Ammon's horn (tissue), 1 donor: ENCODE measurements at regions not wholly inside any gene's neighbourhood (a gene's known extent, or its start where the extent isn't known, plus 50 kb on each side); places are given as distances from the start of the nearest gene placed in this dataset.

Experiments used
- DNase-seq: peaks from one replicate; pipeline ENCODE4 v3.0.0-alpha.2; 2016; ENCODE audit warnings: low spot score

GRCh38 chr13:80666782-80667552 lies 326.0 kb upstream of the SPRY2 start:
- DNase-seq, result no peak

DNA sequence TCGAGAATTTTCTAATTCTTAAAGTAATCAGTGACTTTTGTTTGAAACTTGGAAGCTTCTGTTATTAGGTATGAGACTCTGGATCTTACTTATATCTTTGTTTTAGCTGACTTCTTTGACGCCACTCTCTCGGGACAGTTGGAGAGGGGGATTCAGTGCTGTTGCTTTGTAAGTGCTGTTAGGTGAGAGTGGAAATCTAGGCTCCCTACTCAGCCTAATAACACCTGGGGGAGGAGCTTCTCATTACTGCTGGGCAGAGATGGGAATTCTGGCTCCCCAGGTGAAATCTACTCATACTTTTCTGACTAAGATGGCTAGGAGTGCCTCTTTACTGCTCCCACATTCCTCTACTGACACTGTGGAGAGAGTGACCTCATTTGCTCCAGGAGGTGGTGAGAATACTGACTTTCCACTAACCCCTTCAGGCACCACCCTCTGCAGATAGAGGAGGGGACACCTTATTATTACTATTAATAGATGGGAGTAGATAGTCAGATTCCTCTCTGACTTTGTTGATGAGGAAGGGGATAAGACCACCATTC lies 324.9 kb upstream of the SPRY2 start:
- DNase-seq, result no peak

DNA sequence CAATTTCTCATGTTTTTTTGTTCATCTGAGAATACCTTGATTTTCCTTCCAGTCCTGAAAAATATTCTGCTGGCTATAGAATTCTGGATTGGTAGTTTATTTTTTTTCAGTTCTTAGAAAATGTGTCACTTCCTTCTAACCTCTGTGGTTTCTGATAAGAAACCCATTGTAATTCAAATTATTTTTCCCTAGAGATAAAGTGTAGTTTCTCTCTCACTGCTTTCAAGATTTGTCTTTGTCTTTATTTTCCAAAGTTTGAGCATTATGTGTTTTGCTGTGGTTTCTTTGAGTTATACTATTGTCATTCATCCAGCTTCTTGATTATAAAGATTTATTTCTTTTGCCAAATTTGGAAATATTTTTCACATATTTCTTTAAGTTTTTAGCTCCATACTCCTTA lies 324.0 kb upstream of the SPRY2 start:
- no peak for DNase-seq

- no peak for DNase-seq
Measured at GRCh38 chr13:80663788-80664187, 322.9 kb upstream of the SPRY2 start.

DNA sequence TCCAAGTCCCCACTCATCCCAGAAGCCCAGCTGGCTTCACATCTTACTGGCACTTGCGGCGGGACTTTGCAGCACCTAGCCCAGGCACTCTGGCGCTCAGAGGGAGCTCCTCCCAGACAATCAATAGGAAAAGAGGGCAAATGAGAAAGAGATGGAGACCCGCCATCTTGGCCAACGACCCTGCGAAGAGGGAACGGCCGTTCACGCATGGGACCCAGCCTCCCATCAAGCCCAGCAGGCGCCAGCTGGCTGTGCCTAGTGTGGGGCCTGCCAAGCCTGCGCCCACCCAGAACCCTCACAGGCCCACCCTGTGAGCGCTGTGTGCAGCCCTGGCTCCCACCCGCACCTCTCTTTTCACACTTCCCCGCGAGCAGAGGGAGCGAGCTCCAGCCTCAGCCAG lies 317.8 kb upstream of the SPRY2 start:
- DNase-seq, result no peak

DNA sequence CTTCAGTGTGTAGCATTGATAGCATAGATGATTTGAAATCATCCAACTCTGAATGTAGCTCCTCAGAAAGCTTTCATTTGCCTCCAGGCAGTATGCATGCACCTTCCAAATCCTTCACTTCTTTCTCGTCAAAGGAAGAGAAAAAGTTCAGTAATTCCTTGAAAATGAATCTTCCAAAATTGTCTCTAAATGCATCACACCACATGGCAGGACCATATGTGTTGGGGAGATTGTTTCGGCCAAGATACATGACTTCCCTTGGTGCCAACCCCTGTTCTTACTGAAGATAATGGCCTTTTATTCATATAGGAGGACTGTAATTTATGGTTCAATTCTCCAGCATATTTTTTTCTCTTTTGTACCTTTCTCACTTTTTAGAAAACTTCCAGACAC lies 315.6 kb upstream of the SPRY2 start:
- no peak for DNase-seq

DNA sequence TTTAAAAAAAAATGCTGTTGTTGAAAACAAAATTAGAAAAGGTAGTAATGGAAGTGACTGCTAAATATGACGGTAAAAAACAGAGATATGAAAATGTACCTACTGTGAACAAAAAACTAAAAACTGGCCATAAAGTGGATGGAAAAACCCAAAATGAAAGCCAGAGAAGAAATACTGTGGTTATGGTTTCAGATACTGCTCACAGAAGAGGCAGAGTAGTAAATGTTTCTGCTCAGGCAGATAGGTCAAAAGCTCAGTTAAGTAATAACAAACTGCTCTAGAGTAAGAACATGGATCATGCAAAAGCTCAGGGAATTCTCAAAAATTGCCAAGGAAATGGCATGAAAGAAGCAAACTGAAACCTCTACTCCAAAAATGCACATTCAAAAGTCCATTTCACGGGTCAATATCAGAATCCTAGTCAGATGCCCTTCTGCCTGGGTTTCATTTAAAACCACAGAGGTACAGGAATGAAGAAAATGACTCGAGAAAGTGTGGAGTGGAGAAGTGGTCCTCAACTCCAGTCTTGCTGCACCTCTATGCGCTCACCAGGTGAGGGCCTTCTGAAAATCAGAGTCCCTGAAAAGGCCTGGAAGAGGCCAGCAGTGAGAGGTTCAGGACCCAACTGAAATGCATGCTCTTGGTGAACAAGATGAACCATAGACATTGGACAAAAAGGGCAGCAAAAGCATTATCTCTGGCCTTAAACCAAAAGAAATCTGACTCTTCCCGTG lies 315.0 kb upstream of the SPRY2 start:
- DNase-seq, result no peak

DNA sequence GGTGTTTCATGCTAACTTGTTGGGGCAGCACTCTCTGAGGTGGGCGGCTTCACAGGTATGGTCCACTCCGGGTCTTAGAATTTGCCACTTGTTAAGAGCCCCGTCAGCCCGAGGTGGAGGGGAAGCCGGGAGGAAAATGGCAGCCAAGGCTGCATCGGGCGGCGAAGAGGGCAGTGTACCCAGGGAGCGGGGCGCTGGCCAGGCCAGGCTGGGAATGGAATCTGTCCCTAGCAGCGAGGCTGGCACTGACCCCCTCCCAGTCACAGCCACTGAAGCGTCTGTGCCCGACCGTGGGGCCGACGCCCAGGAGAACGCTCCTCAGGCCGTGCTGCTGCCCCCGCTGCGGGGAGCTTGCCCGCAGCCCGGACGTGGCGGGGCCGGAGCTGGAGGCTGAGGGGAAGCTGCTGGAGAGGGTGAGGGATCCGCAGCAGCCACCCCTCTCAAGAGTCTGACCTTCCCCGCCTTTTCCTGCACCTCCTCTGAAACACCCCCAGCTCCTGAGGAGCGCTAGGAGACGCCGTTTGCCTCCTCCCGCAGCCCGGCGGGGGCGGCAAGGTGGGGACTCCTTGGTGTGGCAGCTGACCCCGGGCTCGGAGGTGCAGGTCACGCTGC lies 313.8 kb upstream of the SPRY2 start:
- DNase-seq, result no peak

DNA sequence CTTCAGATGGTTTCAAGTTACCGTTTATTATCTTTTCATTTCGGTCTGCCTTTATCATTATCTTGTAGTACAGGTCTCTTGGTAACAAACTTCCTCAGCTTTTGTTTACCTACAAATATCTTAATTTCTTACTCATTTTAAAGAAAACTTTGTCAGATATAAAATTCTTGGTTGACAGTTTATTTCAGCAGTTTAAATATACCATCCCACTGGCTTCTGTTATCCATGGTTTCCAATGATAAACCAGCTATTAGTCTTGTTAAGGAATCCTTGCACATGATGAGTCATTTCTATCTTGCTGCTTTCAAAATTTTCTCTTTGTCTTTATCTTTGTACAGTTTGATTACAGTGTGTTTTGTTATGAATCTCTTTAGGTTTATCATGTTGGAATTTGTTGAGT lies 308.3 kb upstream of the SPRY2 start:
- DNase-seq, result no peak

DNA sequence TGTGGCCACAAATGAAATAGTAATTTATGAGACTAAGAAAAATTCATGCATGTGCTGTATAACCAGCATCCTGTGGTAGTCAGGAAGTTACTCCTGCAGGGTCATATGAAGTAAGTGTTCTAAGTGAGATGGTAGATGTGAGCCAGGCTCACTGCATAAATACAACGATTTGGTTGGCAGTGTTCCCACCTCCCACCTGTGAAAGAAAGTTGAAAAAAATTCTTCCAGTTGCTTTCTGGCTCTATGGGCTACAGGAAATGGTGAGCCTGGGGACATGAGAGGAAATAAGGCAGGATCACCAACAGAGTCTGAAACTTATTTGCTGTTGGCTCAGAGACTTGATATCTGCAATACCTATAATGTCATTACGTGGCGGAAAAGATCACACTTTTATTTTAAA lies 301.7 kb upstream of the SPRY2 start:
- DNase-seq, result no peak

DNA sequence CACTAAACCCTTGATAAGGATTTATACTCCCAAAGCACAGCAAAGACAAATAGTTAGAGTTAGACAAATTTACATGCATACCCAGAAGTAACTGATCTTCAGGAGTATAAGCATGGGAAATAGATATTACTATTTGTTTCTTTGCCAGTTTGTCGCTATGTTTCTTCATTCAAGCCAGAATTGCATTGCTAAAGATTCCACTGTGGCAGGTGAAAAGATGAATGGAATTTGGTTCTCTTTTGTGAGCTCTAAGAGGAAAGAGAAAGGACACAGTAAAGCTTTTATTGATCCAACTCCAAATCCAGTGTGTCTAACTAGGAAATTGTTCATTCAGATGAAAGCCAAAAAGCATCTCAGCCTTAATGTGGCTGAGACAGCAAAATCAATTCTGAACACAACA lies 292.3 kb upstream of the SPRY2 start:
- no peak for DNase-seq

GRCh38 chr13:80630685-80631121 lies 289.8 kb upstream of the SPRY2 start:
- no peak for DNase-seq

DNA sequence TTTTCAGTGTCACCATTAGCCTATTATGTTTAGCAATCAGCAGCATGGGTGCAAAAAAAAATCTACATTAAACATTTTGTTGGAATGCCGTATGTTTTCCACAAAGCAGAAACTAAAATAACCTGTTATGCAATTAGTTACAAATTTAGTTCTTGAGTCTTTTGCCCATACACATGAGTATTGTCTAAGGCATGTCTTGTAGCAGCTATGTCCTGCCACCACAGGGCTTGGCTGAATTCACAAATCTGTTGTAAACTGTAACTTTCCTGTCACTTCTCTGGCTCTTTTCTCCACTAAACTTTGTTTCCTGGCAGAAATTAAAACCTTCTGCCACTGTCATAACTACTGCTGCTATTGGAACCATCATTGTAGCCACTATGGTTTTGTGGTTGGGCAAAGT lies 277.9 kb upstream of the SPRY2 start:
- DNase-seq, result no peak

DNA sequence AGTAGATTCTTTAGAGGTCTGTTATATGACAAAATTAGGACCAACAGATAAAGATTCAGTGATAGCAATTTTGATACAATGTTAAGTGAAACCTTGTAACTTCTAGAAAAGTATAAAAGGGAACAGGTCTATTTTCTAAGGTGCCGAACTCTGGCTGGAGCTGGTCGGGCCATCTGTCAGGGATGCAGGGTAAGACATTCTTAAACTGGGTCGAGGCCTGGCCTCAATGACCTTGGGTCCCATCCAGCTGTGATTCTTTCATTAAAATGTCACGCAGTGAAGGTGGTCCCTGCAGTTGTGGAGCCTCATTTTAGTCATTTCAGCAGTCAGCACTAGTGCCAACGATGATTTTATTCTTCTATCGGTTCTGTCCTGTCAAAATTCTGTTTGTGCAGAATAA lies 271.9 kb upstream of the SPRY2 start:
- DNase-seq, result no peak

DNA sequence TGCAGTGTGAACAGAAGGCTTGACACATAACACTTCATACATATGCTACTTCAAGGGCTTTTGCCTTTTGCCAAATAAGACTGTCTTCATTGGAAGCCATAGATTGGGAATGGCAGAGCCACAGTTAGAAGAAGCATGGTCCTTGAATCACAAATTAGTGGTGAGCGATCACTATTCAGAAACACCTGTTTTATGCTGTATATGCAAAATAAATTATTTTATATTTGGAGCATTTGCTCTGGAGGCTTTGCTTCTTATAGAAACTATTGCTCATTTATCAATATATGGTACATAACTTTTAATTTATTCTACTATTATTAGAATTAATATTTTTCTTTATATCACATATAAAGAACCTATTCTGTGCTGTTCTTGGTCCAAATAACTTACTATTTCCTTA lies 270.4 kb upstream of the SPRY2 start:
- DNase-seq, result no peak

DNA sequence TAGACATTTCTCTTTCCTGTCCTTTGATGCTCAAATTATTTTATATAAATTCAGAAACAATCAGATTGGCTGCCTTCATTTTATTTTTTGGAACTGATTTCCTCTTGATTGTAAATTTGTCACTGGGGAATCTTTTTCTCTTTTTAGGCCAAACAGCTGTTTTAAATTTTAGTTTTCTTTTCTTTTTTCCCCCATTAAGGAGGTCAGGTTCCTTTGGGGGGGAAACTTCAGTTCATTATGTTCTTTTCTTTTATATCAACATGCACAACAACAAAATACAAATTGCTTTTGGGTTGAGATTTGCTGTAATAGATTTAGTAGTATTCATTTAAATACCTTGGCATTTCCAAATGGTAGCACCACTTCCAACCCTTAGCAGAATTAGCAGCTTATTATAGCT lies 264.8 kb upstream of the SPRY2 start:
- no peak for DNase-seq

GRCh38 chr13:80605011-80605410 lies 264.1 kb upstream of the SPRY2 start:
- no peak for DNase-seq

GRCh38 chr13:80604098-80604497 lies 263.2 kb upstream of the SPRY2 start:
- no peak for DNase-seq

DNA sequence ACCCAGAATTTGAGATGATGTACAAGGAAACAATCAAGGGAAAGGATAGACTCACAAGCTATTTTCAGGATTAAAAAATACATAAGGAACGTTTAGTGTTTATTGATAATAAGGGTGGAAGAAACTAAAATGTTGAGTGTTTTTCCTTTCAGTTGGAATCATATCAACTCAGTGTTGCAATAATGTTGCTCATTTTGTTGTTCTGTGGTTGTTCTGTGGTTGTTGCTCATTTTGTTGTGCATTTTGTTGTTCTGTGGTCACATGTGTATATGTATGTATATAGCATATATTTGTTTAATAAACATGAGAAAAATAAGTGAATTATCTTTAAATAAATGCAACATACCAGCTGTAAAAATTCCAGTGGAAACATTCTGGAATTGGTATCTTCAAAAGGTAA lies 262.4 kb upstream of the SPRY2 start:
- no peak for DNase-seq

DNA sequence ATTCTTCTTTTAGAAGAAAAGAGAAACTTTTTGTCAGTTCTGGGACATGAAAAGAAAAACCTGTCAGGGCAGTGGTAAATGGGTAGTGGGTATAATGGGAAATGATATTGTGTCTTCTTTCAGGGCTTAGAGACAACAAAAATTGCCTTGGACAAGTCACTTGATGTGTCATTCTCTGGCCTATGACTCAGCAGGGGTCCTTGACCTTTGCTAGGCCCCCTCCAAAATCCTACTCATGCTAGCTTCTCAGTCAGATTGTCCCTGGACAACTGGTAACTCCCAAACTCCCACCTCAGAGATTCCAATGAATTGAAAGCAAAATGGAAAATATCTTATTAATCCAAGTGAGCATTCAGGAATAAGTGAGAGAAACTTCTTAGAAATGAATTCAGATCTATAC lies 258.8 kb upstream of the SPRY2 start:
- no peak for DNase-seq

DNA sequence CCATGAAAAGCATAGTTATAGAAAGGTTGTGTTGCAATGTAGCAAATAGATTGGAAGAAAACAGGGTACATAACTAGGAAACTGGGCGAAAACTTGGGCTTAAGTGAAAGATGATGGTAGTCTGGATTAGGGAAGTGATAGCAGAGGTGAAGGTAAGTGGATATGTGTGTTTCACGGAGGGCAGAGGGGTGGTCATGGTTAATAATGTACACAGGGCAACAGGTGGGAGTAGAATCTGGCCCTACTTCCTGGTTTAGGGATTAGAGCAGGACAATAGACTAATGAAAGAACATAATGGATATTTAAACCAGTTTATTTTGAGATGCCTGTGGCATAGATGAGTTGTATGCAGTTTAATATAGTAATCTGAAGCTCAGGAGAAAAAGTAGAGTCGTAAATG lies 257.3 kb upstream of the SPRY2 start:
- no peak for DNase-seq

GRCh38 chr13:80591976-80592740 lies 251.2 kb upstream of the SPRY2 start:
- DNase-seq, result no peak
